22Rv1 (cell line): ENCODE measurements at regions not wholly inside any gene's neighbourhood (a gene's known extent, or its start where the extent isn't known, plus 50 kb on each side); places are given as distances from the start of the nearest gene placed in this dataset.

Experiments
- H3K27ac ChIP-seq: fragments of 450-650 bp; 2 replicates; pipeline ENCODE4 v1.5.1; 2017
- CTCF ChIP-seq: fragments of 450-650 bp; IDR thresholded peaks from 2 replicates; pipeline ENCODE4 v1.5.1; 2017; ENCODE audit warnings: mild to moderate bottlenecking
- ZFX ChIP-seq: fragments of 450-650 bp; IDR thresholded peaks from 2 replicates; pipeline ENCODE4 v1.6.1; 2017; ENCODE audit warnings: antibody characterized with exemption, borderline replicate concordance

DNA sequence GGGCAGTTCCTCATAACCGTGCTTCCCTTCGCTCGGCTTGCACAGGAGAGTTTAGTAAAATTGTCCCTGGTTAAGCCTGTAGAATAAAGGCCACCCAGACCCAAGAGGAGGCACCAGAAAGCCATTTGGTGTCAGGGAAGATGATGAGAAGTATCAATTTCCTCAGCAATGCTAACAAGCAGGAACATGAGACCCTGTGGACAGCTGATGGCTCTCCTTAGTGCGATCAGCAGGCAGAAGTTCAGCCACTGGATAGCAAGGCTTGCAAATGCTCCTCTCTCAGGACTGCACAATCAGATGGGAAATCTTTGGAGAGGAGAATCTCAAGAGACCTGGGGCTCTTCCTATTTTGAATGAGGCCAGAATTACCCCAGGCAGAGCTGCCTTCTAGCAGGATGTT lies 261.1 kb upstream of the DYNLRB2 start:
- TF ChIP-seq CTCF (no peak), ZFX (no peak)
- H3K27ac ChIP-seq: no peak overlapping the region

DNA sequence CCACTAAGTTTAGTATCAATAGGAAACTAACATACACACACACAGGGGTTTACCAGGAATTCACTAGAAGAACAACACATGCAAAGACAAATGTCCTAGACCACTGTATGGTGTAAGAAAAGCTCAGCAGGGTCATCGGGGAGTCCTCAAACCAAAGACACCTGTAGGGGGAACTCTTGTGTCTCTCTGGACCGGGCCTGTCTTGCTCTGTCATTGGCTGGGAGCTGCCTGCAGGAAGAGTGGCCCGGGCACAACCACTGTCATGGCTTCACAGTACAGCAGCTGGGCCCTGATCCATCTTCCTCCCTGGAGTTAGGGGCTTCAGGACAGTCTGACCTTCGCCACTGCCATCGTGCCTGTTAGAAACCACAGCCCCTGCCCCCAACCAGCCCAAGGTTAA lies 263.6 kb upstream of the DYNLRB2 start:
- no peak for TF ChIP-seq CTCF
- TF ChIP-seq ZFX: no peak
- no peak overlapping the region for H3K27ac ChIP-seq

DNA sequence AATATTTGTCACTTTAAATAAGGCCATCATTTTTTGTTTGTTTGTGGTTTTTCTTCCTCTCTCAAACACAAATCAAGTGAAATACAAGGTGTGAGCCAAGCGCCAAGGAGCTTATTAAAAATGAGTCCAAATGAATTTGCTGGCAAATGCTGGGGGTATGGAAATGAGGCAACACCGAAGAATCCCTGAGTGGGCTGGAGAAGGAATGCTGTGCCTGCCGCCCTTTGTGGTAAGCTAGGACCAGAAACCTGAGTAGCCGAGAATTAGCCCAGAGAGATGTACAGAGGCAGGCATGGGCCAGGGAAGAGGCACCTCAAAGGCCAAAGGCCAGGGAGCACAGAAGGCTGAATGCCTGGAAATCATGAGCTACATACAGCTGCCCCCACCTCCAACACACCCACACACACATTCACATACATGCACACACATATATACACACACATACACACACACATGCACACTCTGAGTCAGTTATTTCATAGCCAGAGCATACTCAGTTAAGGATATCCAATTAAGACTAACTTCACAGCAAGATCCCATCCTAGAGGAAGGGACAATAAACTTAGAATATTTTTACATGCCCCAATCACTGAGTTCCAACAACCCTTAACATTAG lies 266.1 kb upstream of the DYNLRB2 start:
- H3K27ac ChIP-seq: no peak overlapping the region
- TF ChIP-seq CTCF (no peak), ZFX (no peak)

DNA sequence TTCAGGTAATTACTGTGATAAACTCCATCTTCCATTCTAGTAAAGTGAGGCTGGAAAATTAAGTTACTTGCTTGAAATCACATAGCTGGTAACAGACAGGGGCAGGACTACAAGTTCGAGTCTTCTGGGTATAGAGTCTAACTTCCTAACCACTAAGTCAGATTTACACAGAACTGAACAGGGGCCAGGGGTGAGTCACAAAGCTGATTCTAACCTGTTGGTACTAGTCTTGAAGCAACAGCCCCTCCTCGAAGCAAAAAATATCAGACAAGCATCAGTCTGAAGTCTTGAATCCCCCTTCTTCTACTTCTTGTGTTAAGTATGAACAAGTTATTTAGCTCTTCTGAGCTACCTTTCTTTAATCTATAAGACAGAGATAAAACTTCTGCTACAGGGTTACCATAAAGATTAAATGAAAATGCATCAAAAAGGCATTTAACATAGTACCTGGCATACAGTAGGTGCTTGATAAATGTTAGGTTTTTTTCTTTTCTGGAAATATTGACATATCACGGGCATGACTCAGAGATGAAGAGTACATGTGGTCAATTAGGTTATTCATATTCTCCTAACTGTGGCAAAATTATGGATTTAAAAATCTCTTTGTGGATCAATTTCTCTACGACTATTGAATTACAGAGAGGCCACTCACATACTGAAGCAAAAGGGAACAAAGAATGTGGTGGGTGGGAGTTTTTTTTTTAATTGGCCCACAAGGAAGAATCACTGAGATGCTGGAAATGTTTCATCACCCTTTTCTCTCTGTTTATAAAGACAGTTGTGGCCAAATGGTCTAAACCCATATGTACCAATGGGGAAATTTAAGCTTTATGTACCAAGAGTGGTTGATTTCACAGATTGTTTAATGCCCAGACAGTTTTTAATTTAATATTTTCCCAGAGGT lies 266.9 kb upstream of the DYNLRB2 start:
- no peak overlapping the region for H3K27ac ChIP-seq
- TF ChIP-seq CTCF (no peak), ZFX (no peak)

GRCh38 chr16:80265624-80266306 lies 275.0 kb upstream of the DYNLRB2 start:
- H3K27ac ChIP-seq: no peak overlapping the region
- no peak for TF ChIP-seq CTCF

GRCh38 chr16:80263848-80264694 lies 276.7 kb upstream of the DYNLRB2 start:
- TF ChIP-seq CTCF: no peak
- TF ChIP-seq ZFX: no peak
- no peak overlapping the region for H3K27ac ChIP-seq
